ENCODE measurements at regions not wholly inside any gene's neighbourhood (a gene's known extent, or its start where the extent isn't known, plus 50 kb on each side); places are given as distances from the start of the nearest gene placed in this dataset.

- Histone ChIP-seq H3K27me3 (ENCODE audit: control insufficient read depth, insufficient read depth, low read length) (no peaks in the 10 kb centered on the region; the same call in 1 of the 2 replicates), H3K27ac (ENCODE audit: low read length) (no peak overlapping the region), H3K9me3 (ENCODE audit: control insufficient read depth, insufficient read depth, low read depth, low read length) (no peaks in the 10 kb centered on the region), H3K4me3 (ENCODE audit: low read depth in 2 of 2, low read length in 2 of 2) (no peak overlapping the region), H3K4me1 (ENCODE audit: control insufficient read depth, insufficient read depth, low read length) (no peaks in the 10 kb centered on the region), H3K36me3 (ENCODE audit: control insufficient read depth, insufficient read depth, low read length) (no peaks in the 10 kb centered on the region)
- ChIA-PET CTCF (interaction anchor here (0.7 kb wide), 1 partner anchor 739 kb away, joined by 3 read pairs; no protein-coding TSS in a partner anchor), POLR2A (no interaction called here)
- TF ChIP-seq SIN3A (IDR thresholded peaks at IDR 0.05; ENCODE audit: borderline replicate concordance, insufficient read depth, low read depth, low read length) (no peak), REST (IDR thresholded peaks at IDR 0.05; ENCODE audit: insufficient read depth in 1 of 2, low read depth in 2 of 2, low read length in 1 of 2) (no peak), POLR2AphosphoS5 (IDR thresholded peaks at IDR 0.05; ENCODE audit: low read depth, low read length) (no peak), TCF7L2 (IDR thresholded peaks at IDR 0.05; ENCODE audit: low read depth, low read length) (no peak), CTCF (IDR thresholded peaks at IDR 0.05) (no peak)
- intact Hi-C loops (cut with micrococcal nuclease; ENCODE audit: unreplicated experiment): no loop called here
- ATAC-seq: no peak
- DNase-seq (ENCODE audit: low read depth, low spot score): no peak
- in situ Hi-C loops (cut with HindIII; ENCODE audit: low pct_unique_long_range_greater_than_20kb, low sequenced_read_pairs): no loop called here
- BruUV-seq (replicated peaks): no TSS peak
These were observed 76.7 kb upstream of the MYCN start for GRCh38 chr2:15863494-15864175.

GRCh38 chr2:15864176-15864769, 76.1 kb upstream of the MYCN start:
- Histone ChIP-seq H3K9me3 (ENCODE audit: control insufficient read depth, insufficient read depth, low read depth, low read length) (no peaks in the 10 kb centered on the region), H3K4me3 (ENCODE audit: low read depth in 2 of 2, low read length in 2 of 2) (no peak overlapping the region), H3K27ac (ENCODE audit: low read length) (no peak overlapping the region), H3K27me3 (ENCODE audit: control insufficient read depth, insufficient read depth, low read length) (no peaks in the 10 kb centered on the region; the same call in 1 of the 2 replicates), H3K4me1 (ENCODE audit: control insufficient read depth, insufficient read depth, low read length) (no peaks in the 10 kb centered on the region), H3K36me3 (ENCODE audit: control insufficient read depth, insufficient read depth, low read length) (no peaks in the 10 kb centered on the region)
- in situ Hi-C loops (cut with HindIII; ENCODE audit: low pct_unique_long_range_greater_than_20kb, low sequenced_read_pairs): no loop called here
- POLR2A ChIA-PET: no interaction called here
- BruUV-seq (replicated peaks): no TSS peak
- no peak for TF ChIP-seq TCF7L2 (IDR thresholded peaks at IDR 0.05; ENCODE audit: low read depth, low read length)
- TF ChIP-seq POLR2AphosphoS5 (IDR thresholded peaks at IDR 0.05; ENCODE audit: low read depth, low read length): no peak
- TF ChIP-seq REST (IDR thresholded peaks at IDR 0.05; ENCODE audit: insufficient read depth in 1 of 2, low read depth in 2 of 2, low read length in 1 of 2): no peak
- no peak for TF ChIP-seq SIN3A (IDR thresholded peaks at IDR 0.05; ENCODE audit: borderline replicate concordance, insufficient read depth, low read depth, low read length)
- no peak for TF ChIP-seq CTCF (IDR thresholded peaks at IDR 0.05)
- ATAC-seq (no peak), DNase-seq (ENCODE audit: low read depth, low spot score) (no peak)
- intact Hi-C loops (cut with micrococcal nuclease; ENCODE audit: unreplicated experiment): no loop called here
- CTCF ChIA-PET: no interaction called here
